Body of pancreas (tissue), 4 donors: ENCODE measurements at regions not wholly inside any gene's neighbourhood (a gene's known extent, or its start where the extent isn't known, plus 50 kb on each side); places are given as distances from the start of the nearest gene placed in this dataset.

Source experiments
- POLR2A ChIP-seq, 3 donors: fragments of 450-650 bp; IDR thresholded peaks; one replicate each; pipeline ENCODE4 v1.6.1; 2016; ENCODE audit warnings: antibody characterized with exemption in 3 of 3, mild to moderate bottlenecking in 2 of 3
- TF ChIP-seq, protein P1 (sequence below), 7 experiments: fragments of 450-650 bp in 4 of 7; fragments of 200-600 bp in 3 of 7; sonication (generic) in 3 of 7; IDR thresholded peaks; one replicate each; pipeline ENCODE4 v1.5.1; 2016 to 2019; ENCODE audit warnings: antibody characterized with exemption in 7 of 7

DNA sequence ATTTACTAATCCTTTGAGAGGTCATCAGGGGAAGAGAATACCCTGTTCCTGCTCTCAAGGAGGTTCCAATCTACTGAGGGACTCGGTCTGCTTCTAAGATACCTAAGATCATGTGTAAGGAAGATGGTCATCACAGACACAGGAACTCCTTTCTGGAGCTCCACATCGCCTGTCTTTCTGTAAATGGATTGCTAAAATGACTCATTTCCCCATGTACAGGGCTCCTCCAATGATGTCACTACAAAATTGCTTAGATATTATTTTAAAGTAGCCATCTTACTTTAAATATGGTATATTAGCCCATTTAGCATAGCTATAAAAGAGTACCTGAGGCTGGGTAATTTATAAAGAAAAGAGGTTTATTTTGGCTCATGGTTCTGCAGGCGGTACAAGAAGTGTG, 206.1 kb upstream of the PROK2 start:
- TF ChIP-seq, protein P1, sequence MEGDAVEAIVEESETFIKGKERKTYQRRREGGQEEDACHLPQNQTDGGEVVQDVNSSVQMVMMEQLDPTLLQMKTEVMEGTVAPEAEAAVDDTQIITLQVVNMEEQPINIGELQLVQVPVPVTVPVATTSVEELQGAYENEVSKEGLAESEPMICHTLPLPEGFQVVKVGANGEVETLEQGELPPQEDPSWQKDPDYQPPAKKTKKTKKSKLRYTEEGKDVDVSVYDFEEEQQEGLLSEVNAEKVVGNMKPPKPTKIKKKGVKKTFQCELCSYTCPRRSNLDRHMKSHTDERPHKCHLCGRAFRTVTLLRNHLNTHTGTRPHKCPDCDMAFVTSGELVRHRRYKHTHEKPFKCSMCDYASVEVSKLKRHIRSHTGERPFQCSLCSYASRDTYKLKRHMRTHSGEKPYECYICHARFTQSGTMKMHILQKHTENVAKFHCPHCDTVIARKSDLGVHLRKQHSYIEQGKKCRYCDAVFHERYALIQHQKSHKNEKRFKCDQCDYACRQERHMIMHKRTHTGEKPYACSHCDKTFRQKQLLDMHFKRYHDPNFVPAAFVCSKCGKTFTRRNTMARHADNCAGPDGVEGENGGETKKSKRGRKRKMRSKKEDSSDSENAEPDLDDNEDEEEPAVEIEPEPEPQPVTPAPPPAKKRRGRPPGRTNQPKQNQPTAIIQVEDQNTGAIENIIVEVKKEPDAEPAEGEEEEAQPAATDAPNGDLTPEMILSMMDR (IDR thresholded peaks at IDR 0.05): no peak
- TF ChIP-seq POLR2A (IDR thresholded peaks at IDR 0.05): no peak
